ENCODE measurements at regions not wholly inside any gene's neighbourhood (a gene's known extent, or its start where the extent isn't known, plus 50 kb on each side); places are given as distances from the start of the nearest gene placed in this dataset.

DNA sequence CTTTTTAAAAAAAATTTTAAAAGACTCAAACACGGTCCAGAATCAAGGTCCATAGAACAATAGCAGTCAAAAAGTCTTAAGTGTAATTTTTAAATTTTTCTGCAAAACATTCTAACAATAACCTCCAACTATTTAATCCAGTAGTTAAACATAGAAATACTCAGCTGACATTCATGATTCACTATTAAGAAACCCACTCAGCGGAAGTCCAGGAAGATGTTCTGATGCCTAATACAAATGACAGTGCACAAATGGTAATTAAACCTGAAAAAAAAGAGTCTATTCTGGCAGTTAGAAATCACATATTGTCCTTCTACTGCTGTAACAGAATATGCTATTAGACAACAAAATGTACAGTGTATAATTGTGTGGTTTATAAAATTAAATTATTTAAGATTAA, 128.2 kb upstream of the BMP5 start:
- no peak for TF ChIP-seq TOX (CRISPR knock-in tag; IDR thresholded peaks at IDR 0.05; ENCODE audit: borderline replicate concordance)
- TF ChIP-seq ARNTL (CRISPR knock-in tag; IDR thresholded peaks at IDR 0.05; ENCODE audit: borderline replicate concordance, low read depth), result no peak
- TF ChIP-seq ESRRG (CRISPR knock-in tag; IDR thresholded peaks at IDR 0.05), result no peak
- TF ChIP-seq, protein P1, sequence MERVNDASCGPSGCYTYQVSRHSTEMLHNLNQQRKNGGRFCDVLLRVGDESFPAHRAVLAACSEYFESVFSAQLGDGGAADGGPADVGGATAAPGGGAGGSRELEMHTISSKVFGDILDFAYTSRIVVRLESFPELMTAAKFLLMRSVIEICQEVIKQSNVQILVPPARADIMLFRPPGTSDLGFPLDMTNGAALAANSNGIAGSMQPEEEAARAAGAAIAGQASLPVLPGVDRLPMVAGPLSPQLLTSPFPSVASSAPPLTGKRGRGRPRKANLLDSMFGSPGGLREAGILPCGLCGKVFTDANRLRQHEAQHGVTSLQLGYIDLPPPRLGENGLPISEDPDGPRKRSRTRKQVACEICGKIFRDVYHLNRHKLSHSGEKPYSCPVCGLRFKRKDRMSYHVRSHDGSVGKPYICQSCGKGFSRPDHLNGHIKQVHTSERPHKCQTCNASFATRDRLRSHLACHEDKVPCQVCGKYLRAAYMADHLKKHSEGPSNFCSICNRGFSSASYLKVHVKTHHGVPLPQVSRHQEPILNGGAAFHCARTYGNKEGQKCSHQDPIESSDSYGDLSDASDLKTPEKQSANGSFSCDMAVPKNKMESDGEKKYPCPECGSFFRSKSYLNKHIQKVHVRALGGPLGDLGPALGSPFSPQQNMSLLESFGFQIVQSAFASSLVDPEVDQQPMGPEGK (CRISPR knock-in tag; IDR thresholded peaks at IDR 0.05; ENCODE audit: borderline replicate concordance), result no peak
- TF ChIP-seq ZFP3 (CRISPR knock-in tag; IDR thresholded peaks at IDR 0.05), result no peak
- no peak for TF ChIP-seq TCF4 (CRISPR knock-in tag; IDR thresholded peaks at IDR 0.05; ENCODE audit: borderline replicate concordance)
- TF ChIP-seq OSR1 (CRISPR knock-in tag; IDR thresholded peaks at IDR 0.05), result no peak
- TF ChIP-seq BACH2 (CRISPR knock-in tag; IDR thresholded peaks at IDR 0.05; ENCODE audit: borderline replicate concordance), result no peak
- TF ChIP-seq RARB (CRISPR knock-in tag; IDR thresholded peaks at IDR 0.05), result no peak

All from SK-N-SH treated with all-trans-retinoic acid at 6 μM for 48 hours (cell line).